ENCODE measurements at regions not wholly inside any gene's neighbourhood (a gene's known extent, or its start where the extent isn't known, plus 50 kb on each side); places are given as distances from the start of the nearest gene placed in this dataset.

DNA sequence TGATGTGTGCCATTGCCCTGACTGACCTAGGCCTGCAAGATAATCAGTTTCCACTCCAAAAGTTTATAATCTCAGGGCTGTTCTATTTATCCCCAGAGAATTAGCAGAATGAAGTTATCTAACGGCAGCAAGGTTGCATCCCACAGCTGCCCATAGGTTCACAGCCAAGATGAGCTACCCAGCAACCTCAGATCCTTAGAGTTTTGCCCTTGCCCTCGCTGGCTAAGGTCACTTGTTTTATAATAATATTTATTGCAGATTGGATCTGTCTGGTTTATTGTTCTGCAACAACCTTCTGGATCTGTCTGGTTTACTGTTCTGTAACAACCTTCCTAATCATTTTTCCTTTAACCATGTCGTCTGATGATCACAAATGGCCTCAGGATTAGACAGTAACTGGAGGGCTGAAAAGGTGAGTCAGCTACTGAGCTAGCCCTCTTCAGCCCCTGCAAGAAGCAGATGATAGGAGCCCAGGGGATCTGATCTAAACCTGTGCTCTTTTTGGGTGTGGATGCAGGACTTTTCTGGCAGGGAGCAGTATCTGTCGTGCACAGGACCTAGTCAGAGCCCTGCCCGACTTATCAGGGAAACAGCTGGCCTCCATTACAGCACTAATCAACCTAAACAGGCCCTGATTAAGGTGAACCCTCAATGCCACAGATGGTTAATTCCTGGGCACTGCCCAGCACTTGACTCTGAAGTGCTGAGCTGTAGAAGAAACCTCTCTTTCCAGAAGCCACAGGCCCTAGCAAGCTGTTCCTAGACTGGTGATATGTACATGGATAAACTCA is 642.9 kb upstream of the KIRREL3 start:
- TF ChIP-seq, protein P1, sequence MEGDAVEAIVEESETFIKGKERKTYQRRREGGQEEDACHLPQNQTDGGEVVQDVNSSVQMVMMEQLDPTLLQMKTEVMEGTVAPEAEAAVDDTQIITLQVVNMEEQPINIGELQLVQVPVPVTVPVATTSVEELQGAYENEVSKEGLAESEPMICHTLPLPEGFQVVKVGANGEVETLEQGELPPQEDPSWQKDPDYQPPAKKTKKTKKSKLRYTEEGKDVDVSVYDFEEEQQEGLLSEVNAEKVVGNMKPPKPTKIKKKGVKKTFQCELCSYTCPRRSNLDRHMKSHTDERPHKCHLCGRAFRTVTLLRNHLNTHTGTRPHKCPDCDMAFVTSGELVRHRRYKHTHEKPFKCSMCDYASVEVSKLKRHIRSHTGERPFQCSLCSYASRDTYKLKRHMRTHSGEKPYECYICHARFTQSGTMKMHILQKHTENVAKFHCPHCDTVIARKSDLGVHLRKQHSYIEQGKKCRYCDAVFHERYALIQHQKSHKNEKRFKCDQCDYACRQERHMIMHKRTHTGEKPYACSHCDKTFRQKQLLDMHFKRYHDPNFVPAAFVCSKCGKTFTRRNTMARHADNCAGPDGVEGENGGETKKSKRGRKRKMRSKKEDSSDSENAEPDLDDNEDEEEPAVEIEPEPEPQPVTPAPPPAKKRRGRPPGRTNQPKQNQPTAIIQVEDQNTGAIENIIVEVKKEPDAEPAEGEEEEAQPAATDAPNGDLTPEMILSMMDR (IDR thresholded peaks at IDR 0.05; ENCODE audit: unreplicated experiment), result no peak
- H3K4me1 Mint-ChIP-seq (ENCODE audit: unreplicated experiment), result peaks cover 6% of the 10 kb centered on the region
- no peaks in the 10 kb centered on the region for H3K27me3 Mint-ChIP-seq (ENCODE audit: unreplicated experiment)
- no peaks in the 10 kb centered on the region for H3K9me3 Mint-ChIP-seq (ENCODE audit: unreplicated experiment)
- H3K27ac Mint-ChIP-seq (ENCODE audit: unreplicated experiment), result no peak overlapping the region
- DNase-seq (ENCODE audit: low spot score), result no peak
- H3K36me3 Mint-ChIP-seq (ENCODE audit: low read depth, unreplicated experiment), result no peaks in the 10 kb centered on the region
- H3K4me3 Mint-ChIP-seq (ENCODE audit: unreplicated experiment), result no peak overlapping the region

DNA sequence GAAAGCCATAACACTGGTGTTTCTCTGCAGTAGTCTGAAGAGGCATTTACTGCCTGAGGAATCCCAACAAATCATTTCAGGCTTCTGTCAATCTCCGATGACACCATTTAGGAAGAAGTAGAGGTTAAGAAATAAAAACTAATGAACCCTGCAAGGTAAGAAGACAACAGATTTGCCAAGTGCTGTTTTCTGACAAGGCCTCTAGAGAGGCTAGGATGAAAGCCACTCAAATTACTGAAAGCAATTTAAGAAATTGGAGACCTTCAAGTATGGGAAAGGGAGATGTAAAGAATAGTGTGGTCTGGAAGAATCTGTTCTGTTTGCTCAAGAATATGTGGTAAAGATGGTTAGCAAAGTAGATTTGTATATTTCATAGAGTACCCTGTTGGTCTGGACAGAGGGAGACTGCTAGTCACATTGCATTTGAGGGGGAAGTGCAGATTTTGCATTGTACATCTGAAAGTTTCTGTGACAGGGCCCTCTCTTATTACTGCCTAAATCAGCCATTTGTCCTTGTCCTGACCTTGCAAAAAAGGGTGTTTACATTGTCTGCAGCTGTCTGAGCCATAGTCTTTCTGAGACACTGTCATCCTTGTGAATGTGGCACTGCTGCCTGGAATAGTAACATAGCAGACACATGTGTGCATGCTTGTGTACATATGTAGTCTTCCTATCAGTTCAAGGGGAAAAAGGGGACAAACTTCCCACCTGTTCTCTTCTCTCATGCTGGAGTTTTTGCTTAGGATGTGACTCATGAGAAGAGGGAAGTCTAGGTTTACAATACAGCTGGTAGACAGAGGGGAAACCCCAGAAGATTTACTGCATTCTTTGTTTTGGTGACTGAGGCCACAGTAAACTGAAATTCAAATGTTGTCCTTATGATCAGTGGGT is 640.2 kb upstream of the KIRREL3 start:
- Mint-ChIP-seq H3K36me3 (ENCODE audit: low read depth, unreplicated experiment) (no peaks in the 10 kb centered on the region), H3K27ac (ENCODE audit: unreplicated experiment) (no peak overlapping the region)

DNA sequence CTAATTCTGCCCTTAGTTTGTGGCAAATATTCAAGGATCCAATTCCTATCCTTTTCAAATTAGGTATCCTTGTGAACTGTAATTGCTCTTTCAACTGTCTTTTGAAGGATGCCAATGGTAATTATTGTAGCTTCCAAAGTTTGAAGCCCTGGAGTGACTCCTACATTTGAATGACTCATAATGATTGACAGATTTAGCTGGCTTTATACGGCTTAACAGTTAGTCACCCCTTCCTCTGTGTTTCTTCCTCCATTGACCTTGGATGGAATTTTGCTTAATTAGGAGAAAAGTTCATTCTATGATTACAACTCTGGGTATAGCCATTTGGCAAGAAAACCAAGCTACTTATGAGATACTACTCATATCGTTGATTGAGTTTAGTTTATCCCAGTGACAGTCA is 639.3 kb upstream of the KIRREL3 start:
- DNase-seq (ENCODE audit: low spot score), result no peak
- TF ChIP-seq, protein P1 (IDR thresholded peaks at IDR 0.05; ENCODE audit: unreplicated experiment), result no peak
- no peak overlapping the region for H3K27ac Mint-ChIP-seq (ENCODE audit: unreplicated experiment)
- peaks cover 5% of the 10 kb centered on the region for H3K4me1 Mint-ChIP-seq (ENCODE audit: unreplicated experiment)
- no peaks in the 10 kb centered on the region for H3K9me3 Mint-ChIP-seq (ENCODE audit: unreplicated experiment)
- no peaks in the 10 kb centered on the region for H3K36me3 Mint-ChIP-seq (ENCODE audit: low read depth, unreplicated experiment)
- no peak overlapping the region for H3K4me3 Mint-ChIP-seq (ENCODE audit: unreplicated experiment)
- no peaks in the 10 kb centered on the region for H3K27me3 Mint-ChIP-seq (ENCODE audit: unreplicated experiment)

More for the DNA sequence above, 640.2 kb upstream of the KIRREL3 start:
- DNase-seq (ENCODE audit: low spot score), result no peak
- TF ChIP-seq, protein P1 (IDR thresholded peaks at IDR 0.05; ENCODE audit: unreplicated experiment), result no peak
- H3K4me3 Mint-ChIP-seq (ENCODE audit: unreplicated experiment), result no peak overlapping the region
- peaks cover 5% of the 10 kb centered on the region for H3K4me1 Mint-ChIP-seq (ENCODE audit: unreplicated experiment)
- no peaks in the 10 kb centered on the region for H3K9me3 Mint-ChIP-seq (ENCODE audit: unreplicated experiment)
- no peaks in the 10 kb centered on the region for H3K27me3 Mint-ChIP-seq (ENCODE audit: unreplicated experiment)

DNA sequence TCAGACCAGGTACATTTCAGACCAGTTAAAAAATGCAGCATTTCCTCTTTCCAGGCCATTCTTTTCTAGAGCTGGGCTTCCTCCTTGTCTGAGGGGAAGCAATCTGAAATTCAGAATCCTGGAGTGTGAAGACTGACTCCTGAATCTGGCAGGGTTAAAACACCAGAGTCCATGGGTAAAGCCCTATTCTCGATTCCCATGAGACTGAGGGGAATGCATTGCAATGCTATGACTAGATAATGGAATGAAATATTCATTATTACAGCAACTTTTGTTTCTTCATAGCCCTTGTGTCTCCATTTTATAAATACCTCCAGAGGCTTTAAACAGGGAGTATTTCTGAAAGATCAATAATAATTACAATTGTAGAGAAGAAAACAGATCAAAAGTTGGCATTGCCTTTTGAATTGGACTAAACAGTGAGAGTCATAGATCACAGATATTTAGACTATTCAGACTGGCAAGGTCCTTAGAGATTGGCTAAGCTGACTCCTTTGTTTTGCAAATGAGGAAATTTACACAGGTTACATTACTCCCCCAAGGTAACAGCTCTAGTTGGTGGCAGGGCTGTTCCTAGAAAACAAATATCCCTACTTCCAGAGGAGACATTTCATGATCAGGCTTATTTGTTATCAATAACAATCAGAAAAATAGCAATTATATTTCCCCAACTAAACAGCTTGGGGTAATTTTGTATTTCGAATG is 632.6 kb upstream of the KIRREL3 start:
- Mint-ChIP-seq H3K27me3 (ENCODE audit: unreplicated experiment) (no peaks in the 10 kb centered on the region), H3K9me3 (ENCODE audit: unreplicated experiment) (no peaks in the 10 kb centered on the region), H3K4me3 (ENCODE audit: unreplicated experiment) (no peak overlapping the region), H3K4me1 (ENCODE audit: unreplicated experiment) (peaks cover 4% of the 10 kb centered on the region), H3K27ac (ENCODE audit: unreplicated experiment) (no peak overlapping the region), H3K36me3 (ENCODE audit: low read depth, unreplicated experiment) (no peaks in the 10 kb centered on the region)
- TF ChIP-seq, protein P1 (IDR thresholded peaks at IDR 0.05; ENCODE audit: unreplicated experiment), result no peak
- DNase-seq (ENCODE audit: low spot score), result no peak
